WTC11 (cell line): ENCODE measurements at regions not wholly inside any gene's neighbourhood (a gene's known extent, or its start where the extent isn't known, plus 50 kb on each side); places are given as distances from the start of the nearest gene placed in this dataset.

Experiments
- ATAC-seq: fragments of 200-7000 bp; cut with Tn5 transposase; 2 replicates; pipeline ENCODE4 v1.10.0; 2021; ENCODE audit warnings: mild to moderate bottlenecking, moderate library complexity
- CTCF ChIA-PET: fragments of 300-600 bp; sonication (Branson Sonifier 250); formaldehyde crosslinking; loops from one replicate; lab custom pipeline; 2021; ENCODE audit warnings: antibody characterized with exemption; lab: Charles Lee
- POLR2A ChIA-PET: fragments of 350-600 bp; sonication (Branson Sonifier 250); formaldehyde crosslinking; loops from one replicate; lab custom pipeline; 2021; ENCODE audit warnings: antibody characterized with exemption; lab: Charles Lee
- DNase-seq: peaks from one replicate; pipeline ENCODE4 v3.0.0; 2021; ENCODE audit warnings: low spot score
- H3K27ac Mint-ChIP-seq: 2 replicates; pipeline ENCODE4 v1.8.0; 2021; ENCODE audit warnings: mixed read lengths
- H3K27me3 Mint-ChIP-seq: 2 replicates; pipeline ENCODE4 v1.8.0; 2021; ENCODE audit warnings: low read depth, mild to moderate bottlenecking, moderate library complexity, mixed read lengths
- H3K36me3 Mint-ChIP-seq: 2 replicates; pipeline ENCODE4 v1.8.0; 2021; ENCODE audit warnings: mixed read lengths
- H3K4me1 Mint-ChIP-seq: 2 replicates; pipeline ENCODE4 v1.8.0; 2022; ENCODE audit warnings: mixed read lengths
- H3K4me3 Mint-ChIP-seq: 2 replicates; pipeline ENCODE4 v1.8.0; 2021; ENCODE audit warnings: mild to moderate bottlenecking, moderate library complexity, mixed read lengths
- H3K9me3 Mint-ChIP-seq: 2 replicates; pipeline ENCODE4 v1.8.0; 2021; ENCODE audit warnings: mixed read lengths
- AFF4 ChIP-seq: sonication (generic); formaldehyde crosslinking; IDR thresholded peaks from 2 replicates; pipeline ENCODE4 v1.8.1; 2023; ENCODE audit warnings: mild to moderate bottlenecking, missing genetic modification reagents, borderline replicate concordance
- ATF1 ChIP-seq: sonication (generic); formaldehyde crosslinking; IDR thresholded peaks from 2 replicates; pipeline ENCODE4 v1.8.1; 2023; ENCODE audit warnings: mild to moderate bottlenecking, moderate library complexity, missing genetic modification reagents
- CDX4 ChIP-seq: fragments of 250-450 bp; sonication (Bioruptor Pico); IDR thresholded peaks from 2 replicates; pipeline ENCODE4 v1.9.0; 2021; ENCODE audit warnings: moderate library complexity, mild to moderate bottlenecking, inconsistent platforms, borderline replicate concordance
- CTCF ChIP-seq: fragments of 200-600 bp; IDR thresholded peaks from 2 replicates; pipeline ENCODE4 v1.8.0; 2022; ENCODE audit warnings: antibody characterized with exemption
- E2F5 ChIP-seq: sonication (generic); formaldehyde crosslinking; IDR thresholded peaks from 2 replicates; pipeline ENCODE4 v1.8.1; 2022; ENCODE audit warnings: mild to moderate bottlenecking, moderate library complexity, missing genetic modification reagents
- ESRRA ChIP-seq: sonication (generic); formaldehyde crosslinking; IDR thresholded peaks from 2 replicates; pipeline ENCODE4 v1.8.1; 2022; ENCODE audit warnings: mild to moderate bottlenecking, missing genetic modification reagents, borderline replicate concordance
- FOXP1 ChIP-seq: sonication (generic); formaldehyde crosslinking; IDR thresholded peaks from 2 replicates; pipeline ENCODE4 v1.8.0; 2022; ENCODE audit warnings: missing genetic modification reagents, mild to moderate bottlenecking, moderate library complexity, borderline replicate concordance
- GRHL2 ChIP-seq: fragments of 250-450 bp; sonication (Bioruptor Pico); IDR thresholded peaks from 2 replicates; pipeline ENCODE4 v1.8.0; 2022; ENCODE audit warnings: mild to moderate bottlenecking, moderate library complexity; ENCODE audit not compliant: insufficient replicate concordance, severe bottlenecking
- GTF2I ChIP-seq: fragments of 250-450 bp; sonication (Bioruptor Pico); conservative IDR thresholded peaks from 2 replicates; pipeline ENCODE4 v1.4.0; 2021; ENCODE audit warnings: mild to moderate bottlenecking
- IRF2 ChIP-seq: sonication (generic); formaldehyde crosslinking; IDR thresholded peaks from 2 replicates; pipeline ENCODE4 v1.8.0; 2022; ENCODE audit warnings: low read depth, missing genetic modification reagents, borderline replicate concordance
- MAX ChIP-seq: sonication (generic); formaldehyde crosslinking; IDR thresholded peaks from 2 replicates; pipeline ENCODE4 v1.8.0; 2022; ENCODE audit warnings: mild to moderate bottlenecking, missing genetic modification reagents
- TEAD4 ChIP-seq: sonication (generic); formaldehyde crosslinking; IDR thresholded peaks from 2 replicates; pipeline ENCODE4 v1.8.0; 2022; ENCODE audit warnings: mild to moderate bottlenecking, missing genetic modification reagents
- ZNF232 ChIP-seq: sonication (generic); formaldehyde crosslinking; IDR thresholded peaks from 2 replicates; pipeline ENCODE4 v1.8.0; 2022; ENCODE audit warnings: mild to moderate bottlenecking, missing genetic modification reagents
- ZNF425 ChIP-seq: fragments of 250-450 bp; sonication (Bioruptor Pico); conservative IDR thresholded peaks from 2 replicates; pipeline ENCODE4 v1.9.0; 2021; ENCODE audit warnings: mild to moderate bottlenecking
- TF ChIP-seq, protein P1 (sequence below): fragments of 250-450 bp; sonication (Bioruptor Pico); IDR thresholded peaks from 2 replicates; pipeline ENCODE4 v1.8.0; 2021; ENCODE audit warnings: mild to moderate bottlenecking
- TF ChIP-seq, protein P2 (sequence below): sonication (generic); formaldehyde crosslinking; IDR thresholded peaks from 2 replicates; pipeline ENCODE4 v1.8.0; 2022; ENCODE audit warnings: mild to moderate bottlenecking, missing genetic modification reagents
- TF ChIP-seq, protein P3 (sequence below): fragments of 250-450 bp; sonication (Bioruptor Pico); IDR thresholded peaks from 2 replicates; pipeline ENCODE4 v2.1.2; 2022; ENCODE audit warnings: mild to moderate bottlenecking, moderate library complexity

GRCh38 chr6:7016226-7016625, 91.5 kb upstream of the RREB1 start (continued):
- TF ChIP-seq GRHL2 (no peak), AFF4 (CRISPR knock-in tag) (no peak), CDX4 (CRISPR knock-in tag) (no peak), FOXP1 (CRISPR knock-in tag) (no peak)
- TF ChIP-seq, protein P1, sequence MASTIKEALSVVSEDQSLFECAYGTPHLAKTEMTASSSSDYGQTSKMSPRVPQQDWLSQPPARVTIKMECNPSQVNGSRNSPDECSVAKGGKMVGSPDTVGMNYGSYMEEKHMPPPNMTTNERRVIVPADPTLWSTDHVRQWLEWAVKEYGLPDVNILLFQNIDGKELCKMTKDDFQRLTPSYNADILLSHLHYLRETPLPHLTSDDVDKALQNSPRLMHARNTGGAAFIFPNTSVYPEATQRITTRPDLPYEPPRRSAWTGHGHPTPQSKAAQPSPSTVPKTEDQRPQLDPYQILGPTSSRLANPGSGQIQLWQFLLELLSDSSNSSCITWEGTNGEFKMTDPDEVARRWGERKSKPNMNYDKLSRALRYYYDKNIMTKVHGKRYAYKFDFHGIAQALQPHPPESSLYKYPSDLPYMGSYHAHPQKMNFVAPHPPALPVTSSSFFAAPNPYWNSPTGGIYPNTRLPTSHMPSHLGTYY: no peak

- DNase-seq (no peak), ATAC-seq (no peak)
- POLR2A ChIA-PET: no interaction called here
- Mint-ChIP-seq H3K27ac (no peak overlapping the region), H3K27me3 (no peaks in the 10 kb centered on the region), H3K9me3 (peaks cover 7% of the 10 kb centered on the region; the same call in 1 of the 2 replicates), H3K36me3 (no peaks in the 10 kb centered on the region), H3K4me3 (no peak overlapping the region), H3K4me1 (no peaks in the 10 kb centered on the region)
- CTCF ChIA-PET: no interaction called here
- TF ChIP-seq ESRRA (CRISPR knock-in tag): no peak
- TF ChIP-seq ATF1 (CRISPR knock-in tag): no peak
- TF ChIP-seq, protein P2, sequence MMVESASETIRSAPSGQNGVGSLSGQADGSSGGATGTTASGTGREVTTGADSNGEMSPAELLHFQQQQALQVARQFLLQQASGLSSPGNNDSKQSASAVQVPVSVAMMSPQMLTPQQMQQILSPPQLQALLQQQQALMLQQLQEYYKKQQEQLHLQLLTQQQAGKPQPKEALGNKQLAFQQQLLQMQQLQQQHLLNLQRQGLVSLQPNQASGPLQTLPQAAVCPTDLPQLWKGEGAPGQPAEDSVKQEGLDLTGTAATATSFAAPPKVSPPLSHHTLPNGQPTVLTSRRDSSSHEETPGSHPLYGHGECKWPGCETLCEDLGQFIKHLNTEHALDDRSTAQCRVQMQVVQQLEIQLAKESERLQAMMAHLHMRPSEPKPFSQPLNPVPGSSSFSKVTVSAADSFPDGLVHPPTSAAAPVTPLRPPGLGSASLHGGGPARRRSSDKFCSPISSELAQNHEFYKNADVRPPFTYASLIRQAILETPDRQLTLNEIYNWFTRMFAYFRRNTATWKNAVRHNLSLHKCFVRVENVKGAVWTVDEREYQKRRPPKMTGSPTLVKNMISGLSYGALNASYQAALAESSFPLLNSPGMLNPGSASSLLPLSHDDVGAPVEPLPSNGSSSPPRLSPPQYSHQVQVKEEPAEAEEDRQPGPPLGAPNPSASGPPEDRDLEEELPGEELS (CRISPR knock-in tag): no peak
- no peak for TF ChIP-seq TEAD4 (CRISPR knock-in tag)
- no peak for TF ChIP-seq ZNF425 (CRISPR knock-in tag)
- no peak for TF ChIP-seq GTF2I (CRISPR knock-in tag)
- TF ChIP-seq, protein P3, sequence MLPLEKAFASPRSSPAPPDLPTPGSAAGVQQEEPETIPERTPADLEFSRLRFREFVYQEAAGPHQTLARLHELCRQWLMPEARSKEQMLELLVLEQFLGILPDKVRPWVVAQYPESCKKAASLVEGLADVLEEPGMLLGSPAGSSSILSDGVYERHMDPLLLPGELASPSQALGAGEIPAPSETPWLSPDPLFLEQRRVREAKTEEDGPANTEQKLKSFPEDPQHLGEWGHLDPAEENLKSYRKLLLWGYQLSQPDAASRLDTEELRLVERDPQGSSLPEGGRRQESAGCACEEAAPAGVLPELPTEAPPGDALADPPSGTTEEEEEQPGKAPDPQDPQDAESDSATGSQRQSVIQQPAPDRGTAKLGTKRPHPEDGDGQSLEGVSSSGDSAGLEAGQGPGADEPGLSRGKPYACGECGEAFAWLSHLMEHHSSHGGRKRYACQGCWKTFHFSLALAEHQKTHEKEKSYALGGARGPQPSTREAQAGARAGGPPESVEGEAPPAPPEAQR (CRISPR knock-in tag): no peak
- no peak for TF ChIP-seq CDX4 (CRISPR knock-in tag)
- no peak for TF ChIP-seq E2F5 (CRISPR knock-in tag)
- TF ChIP-seq IRF2 (CRISPR knock-in tag): no peak
- no peak for TF ChIP-seq CTCF
- no peak for TF ChIP-seq MAX (CRISPR knock-in tag)
- no peak for TF ChIP-seq ZNF232
Measured at GRCh38 chr6:7021301-7021700, 86.5 kb upstream of the RREB1 start.
